ENCODE measurements at regions not wholly inside any gene's neighbourhood (a gene's known extent, or its start where the extent isn't known, plus 50 kb on each side); places are given as distances from the start of the nearest gene placed in this dataset.
"Not testable (repeated sequence)": the region's sequence is repeated elsewhere in the genome, so short reads cannot be mapped to it uniquely, and the experiment has no call there.

GRCh38 chr4:3926969-3927755 lies 161.0 kb downstream of the ADRA2C start:
- DNase-seq (ENCODE audit: low read depth, low spot score) = not testable (repeated sequence)

- DNase-seq (ENCODE audit: low read depth, low spot score) = not testable (repeated sequence)
Observed at GRCh38 chr4:3929431-3929830, 163.2 kb downstream of the ADRA2C start.

GRCh38 chr4:3932734-3933133 lies 166.5 kb downstream of the ADRA2C start:
- not testable (repeated sequence) for DNase-seq (ENCODE audit: low read depth, low spot score)

- not testable (repeated sequence) for DNase-seq (ENCODE audit: low read depth, low spot score)
Observed at GRCh38 chr4:3935406-3935805, 169.2 kb downstream of the ADRA2C start.

GRCh38 chr4:3936184-3936583 lies 170.0 kb downstream of the ADRA2C start:
- no peak for DNase-seq (ENCODE audit: low read depth, low spot score)

GRCh38 chr4:3937849-3938562 lies 171.8 kb downstream of the ADRA2C start:
- not testable (repeated sequence) for DNase-seq (ENCODE audit: low read depth, low spot score)

- not testable (repeated sequence) for DNase-seq (ENCODE audit: low read depth, low spot score)
Observed at GRCh38 chr4:3938676-3939075, 172.5 kb downstream of the ADRA2C start.

GRCh38 chr4:3939954-3940591 lies 173.9 kb downstream of the ADRA2C start:
- not testable (repeated sequence) for DNase-seq (ENCODE audit: low read depth, low spot score)

- DNase-seq (ENCODE audit: low read depth, low spot score) = not testable (repeated sequence)
Observed at GRCh38 chr4:3941735-3942522, 175.7 kb downstream of the ADRA2C start.

GRCh38 chr4:3942569-3942971 lies 176.4 kb downstream of the ADRA2C start:
- peak; percentile 13 for DNase-seq (ENCODE audit: low read depth, low spot score)

GRCh38 chr4:3943051-3943450 lies 176.9 kb downstream of the ADRA2C start:
- DNase-seq (ENCODE audit: low read depth, low spot score) = not testable (repeated sequence)

GRCh38 chr4:3945511-3946290 lies 179.5 kb downstream of the ADRA2C start:
- no peak for DNase-seq (ENCODE audit: low read depth, low spot score)

GRCh38 chr4:3946553-3946952 lies 180.4 kb downstream of the ADRA2C start:
- not testable (repeated sequence) for DNase-seq (ENCODE audit: low read depth, low spot score)

- DNase-seq (ENCODE audit: low read depth, low spot score) = not testable (repeated sequence)
Observed at GRCh38 chr4:3947761-3948160, 181.6 kb downstream of the ADRA2C start.

- not testable (repeated sequence) for DNase-seq (ENCODE audit: low read depth, low spot score)
Observed at GRCh38 chr4:3948210-3948609, 182.0 kb downstream of the ADRA2C start.

GRCh38 chr4:3949916-3950315 lies 183.7 kb downstream of the ADRA2C start:
- not testable (repeated sequence) for DNase-seq (ENCODE audit: low read depth, low spot score)

GRCh38 chr4:3952443-3953139 lies 186.4 kb downstream of the ADRA2C start:
- DNase-seq (ENCODE audit: low read depth, low spot score) = not testable (repeated sequence)

GRCh38 chr4:3953140-3953489 lies 186.9 kb downstream of the ADRA2C start:
- not testable (repeated sequence) for DNase-seq (ENCODE audit: low read depth, low spot score)

- peak; percentile 28 for DNase-seq (ENCODE audit: low read depth, low spot score)
Observed at GRCh38 chr4:3954540-3955320, 188.5 kb downstream of the ADRA2C start.
